ENCODE measurements at regions not wholly inside any gene's neighbourhood (a gene's known extent, or its start where the extent isn't known, plus 50 kb on each side); places are given as distances from the start of the nearest gene placed in this dataset.

- DNase-seq (ENCODE audit: low read depth, low spot score) (no peak), ATAC-seq (no peak)
- no peaks in the 10 kb centered on the region for H3K9me3 ChIP-seq (ENCODE audit: control insufficient read depth in 1 of 2, insufficient read depth in 1 of 2, low read depth in 1 of 2, low read length in 2 of 2)
- no peaks in the 10 kb centered on the region for H3K36me3 ChIP-seq (ENCODE audit: control insufficient read depth in 1 of 2, insufficient read depth in 2 of 2, low read length in 2 of 2)
- no TSS peak for BruUV-seq (replicated peaks)
- H3K79me2 ChIP-seq (ENCODE audit: insufficient read depth, low read length): no peaks in the 10 kb centered on the region
- POLR2A ChIA-PET: no interaction called here
- intact Hi-C loops (cut with micrococcal nuclease): no loop called here
- H4K20me1 ChIP-seq (ENCODE audit: insufficient read depth): no peaks in the 10 kb centered on the region
- H3K4me3 ChIP-seq (replicated peaks in 1 of 2; ENCODE audit: low read depth in 1 of 2, low read length in 2 of 2): no peak overlapping the region
- H3K9ac ChIP-seq (ENCODE audit: low read length): no peak overlapping the region
- TF ChIP-seq CBX3 (IDR thresholded peaks at IDR 0.05; ENCODE audit: low read depth) (no peak), TCF7L2 (IDR thresholded peaks at IDR 0.05; ENCODE audit: borderline replicate concordance, extremely low read depth, insufficient read depth, insufficient read length) (no peak), REST (IDR thresholded peaks at IDR 0.05; ENCODE audit: low read depth) (no peak), CTCF (IDR thresholded peaks at IDR 0.05 in 2 of 3, conservative IDR thresholded peaks at IDR 0.05 in 1 of 3; ENCODE audit: borderline replicate concordance in 1 of 3, insufficient read depth in 1 of 3, low read depth in 2 of 3, low read length in 2 of 3) (no peak), SP1 (IDR thresholded peaks at IDR 0.05; ENCODE audit: low read depth) (no peak), EZH2phosphoT487 (IDR thresholded peaks at IDR 0.05; ENCODE audit: borderline replicate concordance) (no peak), ZNF274 (IDR thresholded peaks at IDR 0.05; ENCODE audit: low read depth, low read length) (no peak), YY1 (IDR thresholded peaks at IDR 0.05; ENCODE audit: extremely low read depth, insufficient replicate concordance, low read depth, low read length) (no peak), JUND (IDR thresholded peaks at IDR 0.05) (no peak), SRF (IDR thresholded peaks at IDR 0.05; ENCODE audit: low read depth) (no peak), EGR1 (IDR thresholded peaks at IDR 0.05; ENCODE audit: low read depth) (no peak)
- H3K27ac ChIP-seq (ENCODE audit: low read depth, low read length): no peak overlapping the region
- H2AFZ ChIP-seq (ENCODE audit: low read depth, low read length, poor library complexity, severe bottlenecking): no peak overlapping the region
- H3K4me2 ChIP-seq (ENCODE audit: low read length): no peak overlapping the region
- CTCF ChIA-PET: no interaction called here
- H3K9me2 ChIP-seq (ENCODE audit: insufficient read depth): no peaks in the 10 kb centered on the region
- no peaks in the 10 kb centered on the region for H3K27me3 ChIP-seq (ENCODE audit: insufficient read depth, low read length)
- no peaks in the 10 kb centered on the region for H3K4me1 ChIP-seq (ENCODE audit: control insufficient read depth in 1 of 2, insufficient read depth in 2 of 2, low read length in 2 of 2)
- RAD21 ChIA-PET (ENCODE audit: low non-redundant PET in 1 of 2, low total read pairs in 2 of 2, uncharacterized antibody in 2 of 2, unreplicated experiment in 2 of 2): no interaction called here
Observed at GRCh38 chr16:52825892-52826291, 226.8 kb downstream of the CHD9NB start.

Measured in HCT116 (cell line).